Upper lobe of right lung (tissue), 1 donor: ENCODE measurements at regions not wholly inside any gene's neighbourhood (a gene's known extent, or its start where the extent isn't known, plus 50 kb on each side); places are given as distances from the start of the nearest gene placed in this dataset.

Experiments used
- ATAC-seq: fragments of 200-7000 bp; cut with Tn5 transposase; one replicate; pipeline ENCODE4 v1.9.1; 2020; ENCODE audit warnings: mild to moderate bottlenecking, moderate library complexity
- DNase-seq: peaks from one replicate; pipeline ENCODE4 v3.0.0-alpha.2; 2020
- H3K27ac ChIP-seq: fragments of 200-600 bp; one replicate; pipeline ENCODE4 v1.8.0; 2022
- H3K27me3 ChIP-seq: fragments of 200-600 bp; one replicate; pipeline ENCODE4 v1.8.0; 2022; ENCODE audit warnings: mild to moderate bottlenecking
- H3K36me3 ChIP-seq: fragments of 200-600 bp; one replicate; pipeline ENCODE4 v1.8.0; 2022
- H3K4me1 ChIP-seq: fragments of 200-600 bp; one replicate; pipeline ENCODE4 v1.8.0; 2022
- H3K4me3 ChIP-seq: fragments of 200-600 bp; one replicate; pipeline ENCODE4 v1.8.0; 2022; ENCODE audit warnings: mild to moderate bottlenecking
- H3K9me3 ChIP-seq: fragments of 200-600 bp; one replicate; pipeline ENCODE4 v1.8.0; 2022
- intact Hi-C: fragments of 100-400 bp; cut with DNase I; formaldehyde crosslinking; loops from one replicate; pipeline ENCODE4 v1.11.0; 2022
- TF ChIP-seq, protein P1 (sequence below): fragments of 200-600 bp; IDR thresholded peaks from one replicate; pipeline ENCODE4 v1.8.0; 2022; ENCODE audit warnings: antibody characterized with exemption
- donor health status: DM: no; HTN: yes; CAD: no; lungs with severe emphysema.

DNA sequence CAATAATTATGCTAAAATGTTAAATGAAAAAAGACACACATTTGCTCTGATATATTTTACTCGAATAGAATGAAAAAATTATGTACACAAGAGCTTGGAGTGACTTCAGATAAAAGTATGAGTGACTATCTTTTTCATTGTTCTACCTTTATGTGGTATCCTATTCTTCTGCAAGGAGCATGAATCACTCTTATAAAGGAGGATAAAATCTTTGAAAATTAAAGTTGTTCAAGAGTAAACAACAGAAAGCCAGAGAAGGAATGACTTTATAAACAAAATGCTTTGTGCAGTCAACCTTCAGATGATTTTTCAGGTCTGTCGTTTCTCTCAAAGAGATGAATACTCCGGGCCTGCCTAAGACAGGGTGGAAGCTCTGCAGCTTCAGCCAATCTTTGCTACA is 215.3 kb downstream of the FOXA2 start:
- Histone ChIP-seq H3K9me3 (no peaks in the 10 kb centered on the region), H3K4me1 (no peaks in the 10 kb centered on the region), H3K36me3 (no peaks in the 10 kb centered on the region), H3K27me3 (no peaks in the 10 kb centered on the region), H3K4me3 (no peak overlapping the region), H3K27ac (no peak overlapping the region)
- no peak for DNase-seq
- ATAC-seq, result no peak
- intact Hi-C loops, result no loop called here
- TF ChIP-seq, protein P1, sequence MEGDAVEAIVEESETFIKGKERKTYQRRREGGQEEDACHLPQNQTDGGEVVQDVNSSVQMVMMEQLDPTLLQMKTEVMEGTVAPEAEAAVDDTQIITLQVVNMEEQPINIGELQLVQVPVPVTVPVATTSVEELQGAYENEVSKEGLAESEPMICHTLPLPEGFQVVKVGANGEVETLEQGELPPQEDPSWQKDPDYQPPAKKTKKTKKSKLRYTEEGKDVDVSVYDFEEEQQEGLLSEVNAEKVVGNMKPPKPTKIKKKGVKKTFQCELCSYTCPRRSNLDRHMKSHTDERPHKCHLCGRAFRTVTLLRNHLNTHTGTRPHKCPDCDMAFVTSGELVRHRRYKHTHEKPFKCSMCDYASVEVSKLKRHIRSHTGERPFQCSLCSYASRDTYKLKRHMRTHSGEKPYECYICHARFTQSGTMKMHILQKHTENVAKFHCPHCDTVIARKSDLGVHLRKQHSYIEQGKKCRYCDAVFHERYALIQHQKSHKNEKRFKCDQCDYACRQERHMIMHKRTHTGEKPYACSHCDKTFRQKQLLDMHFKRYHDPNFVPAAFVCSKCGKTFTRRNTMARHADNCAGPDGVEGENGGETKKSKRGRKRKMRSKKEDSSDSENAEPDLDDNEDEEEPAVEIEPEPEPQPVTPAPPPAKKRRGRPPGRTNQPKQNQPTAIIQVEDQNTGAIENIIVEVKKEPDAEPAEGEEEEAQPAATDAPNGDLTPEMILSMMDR, result no peak

DNA sequence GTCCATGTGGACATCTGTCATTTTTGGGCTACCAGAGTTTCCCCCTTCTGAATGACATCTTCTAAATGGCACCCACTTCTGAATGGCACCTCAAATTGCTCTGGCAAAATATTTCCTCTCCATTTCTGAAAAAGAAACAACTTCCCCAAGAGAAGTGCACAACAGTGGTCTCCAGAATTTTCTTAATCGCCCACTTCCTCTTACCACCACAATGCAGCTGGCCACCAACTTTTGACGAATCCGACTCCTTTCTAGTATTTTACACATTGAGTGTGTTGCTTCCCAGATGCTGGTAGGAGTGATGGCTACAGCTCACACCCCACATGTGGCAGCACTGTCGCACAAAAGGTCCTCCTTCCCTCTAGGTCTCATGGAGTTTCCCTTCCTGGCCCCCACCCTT is 216.1 kb downstream of the FOXA2 start:
- no peaks in the 10 kb centered on the region for H3K27me3 ChIP-seq
- intact Hi-C loops, result no loop called here
- H3K36me3 ChIP-seq, result no peaks in the 10 kb centered on the region
- no peaks in the 10 kb centered on the region for H3K9me3 ChIP-seq
- H3K4me1 ChIP-seq, result no peaks in the 10 kb centered on the region
- H3K4me3 ChIP-seq, result no peak overlapping the region
- TF ChIP-seq, protein P1, result no peak
- ATAC-seq, result no peak
- no peak overlapping the region for H3K27ac ChIP-seq
- DNase-seq, result no peak

DNA sequence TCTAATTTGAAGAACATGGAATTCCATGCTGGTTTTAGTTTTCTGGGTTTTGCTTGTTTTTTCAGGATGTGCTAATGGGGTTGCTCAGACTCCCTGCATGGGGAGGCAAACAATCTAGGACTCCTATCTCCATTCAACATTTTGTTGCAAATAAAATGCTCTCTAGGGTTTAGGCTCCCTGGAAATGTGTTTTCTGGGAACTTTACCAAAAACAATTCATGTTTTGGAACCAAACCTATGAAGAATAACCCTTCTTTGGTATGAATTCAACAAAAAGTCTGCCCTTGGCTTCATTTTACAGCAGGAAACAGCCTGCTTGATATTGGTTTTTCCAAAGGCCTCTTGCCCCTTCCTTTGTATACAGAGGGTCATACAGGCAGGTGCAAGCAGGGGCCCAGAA is 217.7 kb downstream of the FOXA2 start:
- H3K4me1 ChIP-seq, result no peaks in the 10 kb centered on the region
- intact Hi-C loops, result no loop called here
- H3K9me3 ChIP-seq, result no peaks in the 10 kb centered on the region
- ATAC-seq (no peak), DNase-seq (no peak)
- H3K4me3 ChIP-seq, result no peak overlapping the region
- H3K27me3 ChIP-seq, result no peaks in the 10 kb centered on the region
- no peaks in the 10 kb centered on the region for H3K36me3 ChIP-seq
- H3K27ac ChIP-seq, result no peak overlapping the region
- TF ChIP-seq, protein P1, result no peak

DNA sequence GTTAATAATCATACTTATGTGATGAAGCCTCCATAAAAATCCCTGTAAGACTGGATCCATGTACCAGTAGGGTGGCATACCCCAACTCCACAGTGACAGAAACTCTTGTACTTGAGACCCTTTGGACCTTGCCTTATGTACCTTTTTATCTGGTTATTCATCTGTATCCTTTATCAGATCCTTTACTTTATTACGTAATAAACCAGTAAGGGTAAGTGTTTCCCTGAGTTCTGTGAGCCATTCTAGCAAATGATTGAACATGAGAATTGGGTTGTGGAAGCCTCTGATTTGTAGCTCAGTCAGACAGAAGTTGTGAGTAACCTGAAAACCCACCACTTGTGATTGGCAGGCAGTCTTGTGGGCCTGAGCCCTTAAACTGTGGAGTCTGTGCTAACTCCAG is 229.7 kb downstream of the FOXA2 start:
- Histone ChIP-seq H3K4me1 (no peaks in the 10 kb centered on the region), H3K27me3 (no peaks in the 10 kb centered on the region), H3K9me3 (no peaks in the 10 kb centered on the region), H3K36me3 (no peaks in the 10 kb centered on the region), H3K27ac (no peak overlapping the region), H3K4me3 (no peak overlapping the region)
- intact Hi-C loops, result no loop called here
- TF ChIP-seq, protein P1, result no peak
- ATAC-seq (no peak), DNase-seq (no peak)

DNA sequence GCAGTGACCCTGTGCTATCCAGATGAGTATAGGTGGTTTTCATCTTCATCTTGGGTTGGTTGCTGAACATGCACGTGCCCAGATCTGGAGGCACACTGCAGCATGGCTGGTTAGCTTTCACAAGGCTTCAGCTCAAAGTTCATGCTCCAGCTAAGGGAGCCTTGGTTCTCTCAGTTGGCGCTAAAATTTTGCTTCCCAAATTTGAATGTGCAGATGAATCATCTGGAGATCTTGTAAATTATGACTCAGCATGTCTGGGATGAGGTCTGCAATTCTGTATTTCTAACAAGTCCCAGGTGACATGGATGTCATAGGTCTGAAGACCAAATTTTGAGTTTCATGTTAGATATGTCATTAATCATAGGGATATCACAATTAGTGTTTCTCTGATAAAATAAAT is 230.8 kb downstream of the FOXA2 start:
- DNase-seq (no peak), ATAC-seq (no peak)
- Histone ChIP-seq H3K4me3 (no peak overlapping the region), H3K9me3 (no peaks in the 10 kb centered on the region), H3K4me1 (no peaks in the 10 kb centered on the region), H3K27me3 (no peaks in the 10 kb centered on the region), H3K27ac (no peak overlapping the region), H3K36me3 (no peaks in the 10 kb centered on the region)
- intact Hi-C loops, result no loop called here
- TF ChIP-seq, protein P1, result no peak

DNA sequence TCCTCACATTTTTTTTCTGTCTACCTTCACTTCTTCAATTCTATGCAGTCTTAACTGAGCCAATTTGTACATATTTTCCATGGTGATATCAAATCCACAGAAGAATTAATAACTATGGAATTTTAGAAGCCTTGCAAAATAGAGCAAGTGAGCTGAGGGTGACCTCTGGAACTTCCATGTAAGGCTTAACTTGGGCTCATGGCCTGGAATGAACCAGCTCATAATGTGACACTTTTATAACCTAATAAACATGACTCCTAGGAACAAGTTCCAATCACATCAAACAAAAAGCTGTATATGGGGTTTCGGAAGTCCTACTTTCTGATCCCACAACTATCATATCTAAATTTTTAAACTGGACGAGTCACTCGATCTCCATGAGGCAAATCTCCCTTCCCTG is 232.4 kb downstream of the FOXA2 start:
- DNase-seq (no peak), ATAC-seq (no peak)
- H3K4me3 ChIP-seq, result no peak overlapping the region
- no peaks in the 10 kb centered on the region for H3K4me1 ChIP-seq
- H3K9me3 ChIP-seq, result no peaks in the 10 kb centered on the region
- TF ChIP-seq, protein P1, result no peak
- H3K36me3 ChIP-seq, result no peaks in the 10 kb centered on the region
- intact Hi-C loops, result no loop called here
- no peaks in the 10 kb centered on the region for H3K27me3 ChIP-seq
- no peak overlapping the region for H3K27ac ChIP-seq
